IMR-90 (cell line): ENCODE measurements at regions not wholly inside any gene's neighbourhood (a gene's known extent, or its start where the extent isn't known, plus 50 kb on each side); places are given as distances from the start of the nearest gene placed in this dataset.

ENCODE experiments used
- ATAC-seq: fragments of 200-7000 bp; cut with Tn5 transposase; 2 replicates; pipeline ENCODE4 v1.9.1; 2020; ENCODE audit warnings: low read depth, mild to moderate bottlenecking, moderate library complexity
- BruUV-seq: library from RNA; stranded (reverse); fragments of 400-500 nt; replicated peaks from 2 replicates; lab custom pipeline; 2021; lab: Mats Ljungman, UMichigan
- CTCF ChIA-PET: fragments of 300-600 bp; formaldehyde crosslinking; extraction: SDS; loops from one replicate; lab custom pipeline; 2021; ENCODE audit warnings: antibody characterized with exemption; lab: Yijun Ruan, JAX
- POLR2A ChIA-PET: fragments of 300-600 bp; sonication (Branson Sonifier 250); formaldehyde crosslinking; loops from one replicate; lab custom pipeline; 2022; ENCODE audit warnings: antibody characterized with exemption; ENCODE audit not compliant: unreplicated experiment; lab: Charles Lee
- DNase-seq: peaks from one replicate; pipeline ENCODE4 v3.0.0; 2013
- H2AFZ ChIP-seq: replicated peaks from 2 replicates; pipeline ENCODE3; 2013; ENCODE audit warnings: low read length, mild to moderate bottlenecking; ENCODE audit not compliant: poor library complexity
- H2AK5ac ChIP-seq: 2 replicates; pipeline ENCODE4 v1.6.1; 2013; ENCODE audit warnings: low read depth, low read length, inconsistent platforms
- H2AK9ac ChIP-seq: replicated peaks from 2 replicates; pipeline ENCODE3; 2013; ENCODE audit warnings: mild to moderate bottlenecking, low read depth, low read length, moderate library complexity; ENCODE audit not compliant: poor library complexity
- H2BK120ac ChIP-seq: 2 replicates; pipeline ENCODE4 v1.6.1; 2013; ENCODE audit warnings: low read depth, low read length, inconsistent platforms
- H2BK15ac ChIP-seq: 3 replicates; pipeline ENCODE4 v1.6.1; 2013; ENCODE audit warnings: low read depth, low read length, inconsistent platforms
- H2BK20ac ChIP-seq: 2 replicates; pipeline ENCODE4 v1.6.1; 2013; ENCODE audit warnings: low read depth, mild to moderate bottlenecking, inconsistent platforms, low read length, moderate library complexity
- H2BK5ac ChIP-seq: 2 replicates; pipeline ENCODE4 v1.6.1; 2013; ENCODE audit warnings: mild to moderate bottlenecking, low read depth, low read length, inconsistent platforms; ENCODE audit not compliant: poor library complexity, severe bottlenecking
- H3K14ac ChIP-seq: replicated peaks from 2 replicates; pipeline ENCODE4 v1.6.1; 2013; ENCODE audit warnings: low read depth, low read length, inconsistent platforms
- H3K18ac ChIP-seq: 2 replicates; pipeline ENCODE4 v1.6.1; 2013; ENCODE audit warnings: low read depth, low read length, control low read depth
- H3K23ac ChIP-seq: 2 replicates; pipeline ENCODE4 v1.6.1; 2013; ENCODE audit warnings: low read depth, low read length, inconsistent platforms
- H3K27ac ChIP-seq: 2 replicates; pipeline ENCODE4 v1.5.1; 2013; ENCODE audit warnings: mild to moderate bottlenecking, control low read depth, low read length; ENCODE audit not compliant: insufficient read depth
- H3K27me3 ChIP-seq: 2 replicates; pipeline ENCODE4 v1.6.1; 2013; ENCODE audit warnings: low read length; ENCODE audit not compliant: control insufficient read depth, insufficient read depth
- H3K36me3 ChIP-seq: 2 replicates; pipeline ENCODE4 v1.6.1; 2013; ENCODE audit warnings: low read length, mixed read lengths; ENCODE audit not compliant: control insufficient read depth, insufficient read depth
- H3K4ac ChIP-seq: 2 replicates; pipeline ENCODE4 v1.6.1; 2013; ENCODE audit warnings: low read depth, low read length, inconsistent platforms
- H3K4me1 ChIP-seq: 2 replicates; pipeline ENCODE4 v1.6.1; 2013; ENCODE audit warnings: low read length, mixed read lengths; ENCODE audit not compliant: control insufficient read depth, insufficient read depth
- H3K4me2 ChIP-seq: 2 replicates; pipeline ENCODE4 v1.6.1; 2013; ENCODE audit warnings: low read depth, mild to moderate bottlenecking, control low read depth, low read length, moderate library complexity
- H3K4me3 ChIP-seq: 2 replicates; pipeline ENCODE4 v1.5.1; 2013; ENCODE audit warnings: low read depth, mild to moderate bottlenecking, control low read depth, low read length, moderate library complexity; ENCODE audit not compliant: insufficient read depth
- H3K56ac ChIP-seq: 2 replicates; pipeline ENCODE4 v1.6.1; 2013; ENCODE audit warnings: low read length, inconsistent platforms; ENCODE audit not compliant: insufficient read depth; ENCODE audit errors: extremely low read depth
- H3K79me1 ChIP-seq, 2 experiments: 2 replicates each; pipeline ENCODE4 v1.6.1; 2013; ENCODE audit warnings: low read length in 2 of 2, inconsistent platforms in 1 of 2, low read depth in 1 of 2
- H3K9ac ChIP-seq: 2 replicates; pipeline ENCODE4 v1.6.1; 2013; ENCODE audit warnings: low read depth, low read length, control low read depth
- H3K9me1 ChIP-seq: 2 replicates; pipeline ENCODE4 v1.6.1; 2013; ENCODE audit warnings: low read length, inconsistent platforms; ENCODE audit not compliant: insufficient read depth
- H3K9me3 ChIP-seq: 2 replicates; pipeline ENCODE4 v1.6.1; 2013; ENCODE audit warnings: low read length; ENCODE audit not compliant: control insufficient read depth, insufficient read depth
- H4K20me1 ChIP-seq: 2 replicates; pipeline ENCODE4 v1.6.1; 2013; ENCODE audit warnings: low read length, inconsistent platforms; ENCODE audit not compliant: insufficient read depth
- H4K5ac ChIP-seq: 2 replicates; pipeline ENCODE4 v1.6.1; 2013; ENCODE audit warnings: mild to moderate bottlenecking, low read depth, low read length, control low read depth
- H4K8ac ChIP-seq, 2 experiments: 2 replicates each; pipeline ENCODE4 v1.6.1; 2013; ENCODE audit warnings: low read depth in 2 of 2, low read length in 2 of 2, control low read depth in 1 of 2, inconsistent platforms in 1 of 2
- H4K91ac ChIP-seq: 2 replicates; pipeline ENCODE4 v1.6.1; 2013; ENCODE audit warnings: low read depth, low read length, inconsistent platforms; ENCODE audit not compliant: insufficient read depth
- CEBPB ChIP-seq: IDR thresholded peaks from 2 replicates; pipeline ENCODE4 v1.6.1; 2012; ENCODE audit warnings: low read depth, low read length, improper control_type of control experiment
- CTCF ChIP-seq: conservative IDR thresholded peaks from 2 replicates; pipeline ENCODE4 v1.5.1; 2012; ENCODE audit warnings: mild to moderate bottlenecking, low read depth, low read length, improper control_type of control experiment
- ELK1 ChIP-seq: fragments of 150-350 bp; IDR thresholded peaks from 2 replicates; pipeline ENCODE4 v1.6.1; 2016; ENCODE audit warnings: low read depth, mild to moderate bottlenecking, low read length, moderate library complexity, borderline replicate concordance
- MAFK ChIP-seq: IDR thresholded peaks from 2 replicates; pipeline ENCODE4 v1.6.1; 2012; ENCODE audit warnings: low read depth, low read length, improper control_type of control experiment
- MAZ ChIP-seq: IDR thresholded peaks from 2 replicates; pipeline ENCODE4 v1.6.1; 2012; ENCODE audit warnings: low read depth, mild to moderate bottlenecking, low read length, improper control_type of control experiment, moderate library complexity, borderline replicate concordance
- MXI1 ChIP-seq: IDR thresholded peaks from 2 replicates; pipeline ENCODE4 v1.6.1; 2012; ENCODE audit warnings: low read depth, mild to moderate bottlenecking, low read length, moderate library complexity, borderline replicate concordance
- NFE2L2 ChIP-seq: fragments of 150-350 bp; IDR thresholded peaks from 2 replicates; pipeline ENCODE4 v1.6.1; 2016; ENCODE audit warnings: low read depth, mild to moderate bottlenecking, low read length
- POLR2A ChIP-seq: IDR thresholded peaks from 2 replicates; pipeline ENCODE4 v1.6.1; 2012; ENCODE audit warnings: mild to moderate bottlenecking, low read depth, low read length
- RAD21 ChIP-seq: IDR thresholded peaks from 2 replicates; pipeline ENCODE4 v1.6.1; 2012; ENCODE audit warnings: low read length, improper control_type of control experiment
- RCOR1 ChIP-seq: IDR thresholded peaks from 2 replicates; pipeline ENCODE4 v1.6.1; 2012; ENCODE audit warnings: mild to moderate bottlenecking, low read length, improper control_type of control experiment; ENCODE audit not compliant: insufficient replicate concordance
- RFX5 ChIP-seq: IDR thresholded peaks from 2 replicates; pipeline ENCODE4 v1.8.0; 2012; ENCODE audit warnings: low read depth, mild to moderate bottlenecking, low read length, moderate library complexity
- SMC3 ChIP-seq: fragments of 150-350 bp; IDR thresholded peaks from 2 replicates; pipeline ENCODE4 v1.6.1; 2016; ENCODE audit warnings: low read depth, mild to moderate bottlenecking, antibody characterized with exemption, low read length, moderate library complexity
- USF2 ChIP-seq: fragments of 150-350 bp; IDR thresholded peaks from 2 replicates; pipeline ENCODE4 v1.6.1; 2017; ENCODE audit warnings: mild to moderate bottlenecking, antibody characterized with exemption, low read length, low read depth
- WGBS, 2 experiments: methylation state at CpG; one replicate each; pipeline versions ENCODE4 v1.1.5 to v1.1.7; 2013; ENCODE audit warnings: missing lambda C conversion rate in 2 of 2; ENCODE audit not compliant: insufficient read length in 1 of 2; ENCODE audit errors: extremely low coverage in 2 of 2; 5-methylcytosine and 5-hydroxymethylcytosine counted together
- dilution Hi-C: fragments of 300-500 bp; cut with HindIII; formaldehyde crosslinking; loops from one replicate; pipeline ENCODE4 v1.14.3; 2018; ENCODE audit warnings: low sequenced_read_pairs; ENCODE audit not compliant: unreplicated experiment
- in situ Hi-C: fragments of 300-500 bp; cut with MboI; formaldehyde crosslinking; loops from 3 replicates; pipeline ENCODE4 v1.14.3; 2019; ENCODE audit warnings: low sequenced_read_pairs, inconsistent platforms, mixed read lengths
- intact Hi-C: fragments of 100-400 bp; cut with micrococcal nuclease; formaldehyde crosslinking; loops from 2 replicates; pipeline ENCODE4 v1.10.0; 2022

- Histone ChIP-seq H3K14ac (no peak overlapping the region; the same call in 1 of the 2 replicates), H3K4me2 (no peak overlapping the region), H2AFZ (no peak overlapping the region), H3K4me3 (no peak overlapping the region), H3K36me3 (no peaks in the 10 kb centered on the region), H3K9me1 (peaks cover 6% of the 10 kb centered on the region), H3K23ac (no peak overlapping the region), H2BK5ac (no peak overlapping the region), H3K4me1 (peaks cover 11% of the 10 kb centered on the region), H4K5ac (no peak overlapping the region), H4K8ac (no peak overlapping the region), H2BK20ac (peak overlapping the region; percentile 57; the same call in 1 of the 2 replicates), H3K18ac (no peak overlapping the region), H2BK15ac (peak overlapping the region; percentile 45; the same call in 1 of the 3 replicates), H3K4ac (0 out of 2 replicates have a peak overlapping the region, but pooled peaks have one; percentile 41), H2BK120ac (peak overlapping the region; percentile 43; the same call in 1 of the 2 replicates), H3K27me3 (no peaks in the 10 kb centered on the region), H3K9me3 (no peaks in the 10 kb centered on the region), H4K91ac (no peak overlapping the region), H2AK5ac (0 out of 2 replicates have a peak overlapping the region, but pooled peaks have one; percentile 52), H3K79me1 (no peaks in the 10 kb centered on the region), H4K20me1 (no peaks in the 10 kb centered on the region; the same call in 1 of the 2 replicates), H3K27ac (no peak overlapping the region), H3K9ac (no peak overlapping the region), H2AK9ac (no peak overlapping the region), H3K56ac (no peak overlapping the region)
- 100% methylated on average over 2 of the region's 4 CpGs; no CpG with 5 or more reads in 1 of the 2 experiments for WGBS, 2 experiments
- in situ Hi-C loops, result loop anchor here (25.0 kb wide), 2 partner anchors 324 to 1099 kb away; no protein-coding TSS in a partner anchor
- DNase-seq (no peak), ATAC-seq (no peak)
- TF ChIP-seq RFX5 (no peak), CEBPB (no peak), USF2 (no peak), ELK1 (no peak), MAZ (no peak), MXI1 (no peak), POLR2A (no peak), CTCF (no peak), NFE2L2 (no peak), RAD21 (no peak), SMC3 (no peak), RCOR1 (no peak), MAFK (no peak)
- intact Hi-C loops, result loop anchor here (10.0 kb wide), 1 partner anchor 326 kb away; no protein-coding TSS in a partner anchor
- CTCF ChIA-PET, result no interaction called here
- POLR2A ChIA-PET, result no interaction called here
- dilution Hi-C loops, result no loop called here
- BruUV-seq, result no TSS peak
Measured at GRCh38 chr2:150138587-150138986, 348.9 kb downstream of the RND3 start.
